Kidney (tissue), 10 donors: ENCODE measurements at regions not wholly inside any gene's neighbourhood (a gene's known extent, or its start where the extent isn't known, plus 50 kb on each side); places are given as distances from the start of the nearest gene placed in this dataset.
"Not testable (repeated sequence)": the region's sequence is repeated elsewhere in the genome, so short reads cannot be mapped to it uniquely, and the experiment has no call there.

ENCODE experiments used
- DNase-seq, 5 donors: peaks; one replicate each; pipeline ENCODE4 v3.0.0-alpha.2; 2013 to 2020
- FAIRE-seq: peaks from 2 replicates; lab custom pipeline; 2012; peaks lifted over from hg19 to GRCh38; lab: Jason Lieb, UNC
- H3K27ac ChIP-seq, 2 donors: one replicate each; pipeline ENCODE4 v1.7.0; 2013; ENCODE audit warnings: low read depth in 2 of 2, low read length in 2 of 2, inconsistent platforms in 1 of 2
- H3K27me3 ChIP-seq: one replicate; pipeline ENCODE4 v1.7.1; 2013; ENCODE audit warnings: low read length, inconsistent platforms; ENCODE audit not compliant: control insufficient read depth, insufficient read depth
- H3K36me3 ChIP-seq, 3 donors: one replicate each; pipeline versions ENCODE4 v1.7.0 to v1.7.1; 2013; ENCODE audit warnings: low read length in 3 of 3, control low read depth in 1 of 3, inconsistent platforms in 1 of 3; ENCODE audit not compliant: insufficient read depth in 3 of 3, control insufficient read depth in 2 of 3
- H3K4me1 ChIP-seq, 3 donors: one replicate each; pipeline versions ENCODE4 v1.7.0 to v1.7.1; 2013; ENCODE audit warnings: low read length in 3 of 3, inconsistent platforms in 1 of 3, low read depth in 1 of 3; ENCODE audit not compliant: control insufficient read depth in 2 of 3, insufficient read depth in 2 of 3
- H3K4me3 ChIP-seq, 3 donors: one replicate each; pipeline versions ENCODE4 v1.7.0 to v1.8.1; 2013; ENCODE audit warnings: low read length in 3 of 3, control low read depth in 1 of 3, inconsistent platforms in 1 of 3
- H3K9ac ChIP-seq, 3 donors: one replicate each; pipeline versions ENCODE4 v1.7.0 to v1.7.1; 2013; ENCODE audit warnings: low read length in 3 of 3, control low read depth in 1 of 3, inconsistent platforms in 1 of 3
- H3K9me3 ChIP-seq, 3 donors: one replicate each; pipeline versions ENCODE4 v1.7.0 to v1.7.1; 2013; ENCODE audit warnings: low read length in 3 of 3, control low read depth in 1 of 3, inconsistent platforms in 1 of 3; ENCODE audit not compliant: control insufficient read depth in 2 of 3, insufficient read depth in 1 of 3
- intact Hi-C: fragments of 100-400 bp; cut with DNase I; formaldehyde crosslinking; loops from one replicate; pipeline ENCODE4 v1.11.1; 2022
- donor health status: control.
- donor health status: control.
- donor health status: DM: yes; HTN: yes; CAD: no.
- donor health status: Normal renal cell carcinoma (clear cell type).

DNA sequence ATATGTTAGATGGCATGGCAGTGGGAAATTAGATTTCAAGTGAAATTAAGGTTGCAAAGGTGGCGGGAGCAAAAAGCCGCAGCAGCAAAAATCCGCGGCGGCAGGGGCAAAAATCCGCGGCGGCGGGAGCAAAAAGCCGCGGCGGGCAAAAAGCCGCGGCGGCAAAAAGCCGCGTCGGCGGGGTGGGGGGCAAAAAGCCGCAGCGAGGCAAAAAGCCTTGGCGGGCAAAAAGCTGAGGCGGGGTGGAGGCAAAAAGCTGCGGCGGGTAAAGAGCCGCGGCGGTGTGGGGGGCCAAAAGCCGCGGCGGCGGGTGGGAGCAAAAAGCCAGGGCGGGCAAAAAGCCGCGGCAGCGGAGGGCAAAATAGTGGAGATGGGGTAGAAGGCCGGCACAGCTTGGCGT lies 197.6 kb downstream of the TP53TG3 start:
- H3K9me3 ChIP-seq, FAIRE-seq, H3K4me3 ChIP-seq, H3K27ac ChIP-seq, intact Hi-C loops, H3K9ac ChIP-seq, H3K36me3 ChIP-seq, H3K4me1 ChIP-seq, H3K27me3 ChIP-seq: not testable (repeated sequence)
- DNase-seq, result peak in 1 of 5 donors; percentile 13

- H3K9me3 ChIP-seq, intact Hi-C loops, H3K27me3 ChIP-seq, FAIRE-seq, H3K27ac ChIP-seq, H3K36me3 ChIP-seq, DNase-seq, H3K4me3 ChIP-seq, H3K4me1 ChIP-seq, H3K9ac ChIP-seq: not testable (repeated sequence)
Observed at GRCh38 chr16:32477551-32477950, 198.4 kb downstream of the TP53TG3 start.

GRCh38 chr16:32474365-32474764 lies 201.6 kb downstream of the TP53TG3 start:
- peak in 1 of 5 donors; percentile 46 for DNase-seq
- H3K9ac ChIP-seq, H3K27me3 ChIP-seq, H3K4me3 ChIP-seq, H3K9me3 ChIP-seq, H3K27ac ChIP-seq, intact Hi-C loops, H3K36me3 ChIP-seq, H3K4me1 ChIP-seq, FAIRE-seq: not testable (repeated sequence)

GRCh38 chr16:32461666-32462065 lies 208.6 kb downstream of the TP53TG3D start:
- DNase-seq, result peak in 2 of 5 donors; percentile 10 to 51
- FAIRE-seq, H3K4me1 ChIP-seq, intact Hi-C loops, H3K36me3 ChIP-seq, H3K9ac ChIP-seq, H3K9me3 ChIP-seq, H3K27me3 ChIP-seq, H3K27ac ChIP-seq, H3K4me3 ChIP-seq: not testable (repeated sequence)

DNA sequence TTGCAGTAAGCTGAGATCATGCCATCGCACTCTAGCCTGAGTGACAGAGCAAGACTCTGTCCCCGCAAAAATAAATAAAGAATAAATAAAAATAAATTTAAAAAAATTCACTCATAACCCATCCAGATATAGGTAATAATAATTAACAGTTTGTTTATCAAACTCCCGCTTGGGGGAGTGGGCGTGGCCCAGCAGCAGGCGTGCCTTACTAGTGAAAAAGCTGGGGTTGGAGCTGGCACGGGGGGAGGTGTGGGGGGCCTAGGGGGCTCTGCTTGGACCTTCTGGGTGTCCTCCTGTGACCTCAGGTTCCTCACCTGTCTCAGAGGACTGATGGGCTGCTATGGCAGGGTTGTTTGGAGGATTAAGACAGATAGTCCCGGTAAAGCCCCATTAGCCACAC lies 207.9 kb downstream of the TP53TG3D start:
- H3K4me3 ChIP-seq, H3K4me1 ChIP-seq, H3K9ac ChIP-seq, H3K27ac ChIP-seq, H3K36me3 ChIP-seq, intact Hi-C loops, H3K27me3 ChIP-seq, H3K9me3 ChIP-seq, FAIRE-seq: not testable (repeated sequence)
- peak in 1 of 5 donors; percentile 68 for DNase-seq
